SH-SY5Y (cell line): ENCODE measurements at regions not wholly inside any gene's neighbourhood (a gene's known extent, or its start where the extent isn't known, plus 50 kb on each side); places are given as distances from the start of the nearest gene placed in this dataset.

Experiments used
- GATA2 ChIP-seq: IDR thresholded peaks from 2 replicates; pipeline ENCODE4 v1.6.1; 2011; ENCODE audit warnings: mild to moderate bottlenecking, low read depth, low read length
- GATA3 ChIP-seq: IDR thresholded peaks from 2 replicates; pipeline ENCODE4 v1.6.1; 2011; ENCODE audit warnings: low read depth, mild to moderate bottlenecking, low read length, moderate library complexity

- TF ChIP-seq GATA2, result no peak
Measured at GRCh38 chr14:83712418-83713129, 1817.4 kb upstream of the FLRT2 start.

GRCh38 chr14:83713732-83714131 is 1816.2 kb upstream of the FLRT2 start:
- TF ChIP-seq GATA3 (no peak), GATA2 (no peak)

GRCh38 chr14:83714151-83714550 is 1815.8 kb upstream of the FLRT2 start:
- TF ChIP-seq GATA2 (no peak), GATA3 (no peak)

- no peak for TF ChIP-seq GATA3
- TF ChIP-seq GATA2, result no peak
Measured at GRCh38 chr14:83733670-83734069, 1796.3 kb upstream of the FLRT2 start.

GRCh38 chr14:83734431-83734830 is 1795.5 kb upstream of the FLRT2 start:
- TF ChIP-seq GATA3 (no peak), GATA2 (no peak)

GRCh38 chr14:83741269-83741668 is 1788.7 kb upstream of the FLRT2 start:
- no peak for TF ChIP-seq GATA3
- TF ChIP-seq GATA2, result no peak

GRCh38 chr14:83744224-83744623 is 1785.7 kb upstream of the FLRT2 start:
- TF ChIP-seq GATA3 (no peak), GATA2 (no peak)

GRCh38 chr14:83744891-83745290 is 1785.1 kb upstream of the FLRT2 start:
- TF ChIP-seq GATA3 (no peak), GATA2 (no peak)

GRCh38 chr14:83746336-83746735 is 1783.6 kb upstream of the FLRT2 start:
- TF ChIP-seq GATA2, result no peak
- no peak for TF ChIP-seq GATA3

GRCh38 chr14:83757916-83758315 is 1772.0 kb upstream of the FLRT2 start:
- TF ChIP-seq GATA3 (no peak), GATA2 (no peak)

- no peak for TF ChIP-seq GATA2
- TF ChIP-seq GATA3, result no peak
Measured at GRCh38 chr14:83764656-83765599, 1765.0 kb upstream of the FLRT2 start.

- TF ChIP-seq GATA3, result no peak
- no peak for TF ChIP-seq GATA2
Measured at GRCh38 chr14:83777516-83777915, 1752.4 kb upstream of the FLRT2 start.

GRCh38 chr14:83779266-83779665 is 1750.7 kb upstream of the FLRT2 start:
- TF ChIP-seq GATA2, result no peak
- TF ChIP-seq GATA3, result no peak

- TF ChIP-seq GATA2 (no peak), GATA3 (no peak)
Measured at GRCh38 chr14:83780321-83780720, 1749.6 kb upstream of the FLRT2 start.

- no peak for TF ChIP-seq GATA3
- no peak for TF ChIP-seq GATA2
Measured at GRCh38 chr14:83798421-83798820, 1731.5 kb upstream of the FLRT2 start.
